HG02610 (cell line): ENCODE measurements at regions not wholly inside any gene's neighbourhood (a gene's known extent, or its start where the extent isn't known, plus 50 kb on each side); places are given as distances from the start of the nearest gene placed in this dataset.

ENCODE experiments used
- ATAC-seq: cut with Tn5 transposase; IDR thresholded peaks from one replicate; pipeline ENCODE4 v1.9.1; 2021; ENCODE audit warnings: mild to moderate bottlenecking, moderate library complexity; ENCODE audit not compliant: unreplicated experiment

- no peak for ATAC-seq
Measured at GRCh38 chr11:119550053-119550752, 127.2 kb upstream of the THY1 start.

- no peak for ATAC-seq
Measured at GRCh38 chr11:119547511-119547910, 124.5 kb upstream of the THY1 start.

- ATAC-seq, result no peak
Measured at GRCh38 chr11:119545978-119546915, 123.3 kb upstream of the THY1 start.

GRCh38 chr11:119540370-119541125 is 117.6 kb upstream of the THY1 start:
- ATAC-seq, result no peak

GRCh38 chr11:119539583-119539982 is 116.6 kb upstream of the THY1 start:
- no peak for ATAC-seq

GRCh38 chr11:119538753-119539152 is 115.8 kb upstream of the THY1 start:
- no peak for ATAC-seq

GRCh38 chr11:119537306-119538253 is 114.6 kb upstream of the THY1 start:
- no peak for ATAC-seq

- no peak for ATAC-seq
Measured at GRCh38 chr11:119536801-119537200, 113.8 kb upstream of the THY1 start.

GRCh38 chr11:119533921-119534736 is 111.2 kb upstream of the THY1 start:
- ATAC-seq, result no peak

- ATAC-seq, result no peak
Measured at GRCh38 chr11:119533462-119533861, 110.5 kb upstream of the THY1 start.

GRCh38 chr11:119532551-119532950 is 109.6 kb upstream of the THY1 start:
- ATAC-seq, result no peak

GRCh38 chr11:119531623-119532022 is 108.7 kb upstream of the THY1 start:
- ATAC-seq, result no peak

GRCh38 chr11:119531056-119531455 is 108.1 kb upstream of the THY1 start:
- ATAC-seq, result no peak

GRCh38 chr11:119530509-119530908 is 107.5 kb upstream of the THY1 start:
- ATAC-seq, result no peak

GRCh38 chr11:119529936-119530335 is 107.0 kb upstream of the THY1 start:
- no peak for ATAC-seq

GRCh38 chr11:119529063-119529845 is 106.3 kb upstream of the THY1 start:
- ATAC-seq, result no peak

GRCh38 chr11:119525867-119526196 is 102.9 kb upstream of the THY1 start:
- no peak for ATAC-seq

- ATAC-seq, result no peak
Measured at GRCh38 chr11:119525180-119525866, 102.4 kb upstream of the THY1 start.
